ENCODE measurements at regions not wholly inside any gene's neighbourhood (a gene's known extent, or its start where the extent isn't known, plus 50 kb on each side); places are given as distances from the start of the nearest gene placed in this dataset.

DNA sequence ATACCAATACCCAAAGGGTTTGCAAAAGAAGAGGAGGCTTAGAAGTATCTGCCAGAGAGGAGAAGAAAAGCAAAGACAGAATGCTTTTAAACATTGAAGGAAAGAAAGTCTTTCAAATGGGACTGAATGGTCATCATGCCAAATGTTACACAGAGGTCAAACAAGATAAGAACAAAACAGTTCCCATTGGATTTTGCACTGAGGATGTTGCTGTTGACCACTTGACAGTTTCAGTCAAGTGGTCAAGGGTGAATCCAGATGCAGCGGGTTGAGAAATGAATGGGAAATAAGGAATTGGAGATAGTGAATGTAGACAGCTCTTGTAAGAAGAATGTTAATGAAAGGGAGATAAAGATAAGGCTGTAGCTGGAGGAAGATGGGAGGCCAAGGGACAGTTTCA is 64.8 kb upstream of the FGG start:
- Histone ChIP-seq H3K36me3 (replicated peaks in 1 of 2; ENCODE audit: control insufficient read depth in 1 of 2, insufficient read depth in 2 of 2, low read length in 2 of 2) (no peaks in the 10 kb centered on the region), H3K9me3 (ENCODE audit: low read length) (no peaks in the 10 kb centered on the region), H3K27ac (ENCODE audit: extremely low read length, insufficient read depth, low read length) (no peak overlapping the region), H3K9ac (ENCODE audit: insufficient read depth, low read depth, low read length) (no peak overlapping the region), H3K27me3 (ENCODE audit: control insufficient read depth in 1 of 2, insufficient read depth in 2 of 2, low read length in 2 of 2) (no peaks in the 10 kb centered on the region), H3K79me2 (ENCODE audit: insufficient read depth, low read length) (no peaks in the 10 kb centered on the region), H2AFZ (ENCODE audit: low read length) (no peak overlapping the region), H3K4me2 (ENCODE audit: low read depth, low read length) (no peak overlapping the region), H3K4me3 (replicated peaks in 1 of 3; ENCODE audit: insufficient read depth in 1 of 3, low read depth in 2 of 3, low read length in 3 of 3) (no peak overlapping the region), H3K4me1 (ENCODE audit: insufficient read depth, low read length) (no peaks in the 10 kb centered on the region), H4K20me1 (ENCODE audit: insufficient read depth, low read length) (no peaks in the 10 kb centered on the region)
- 9% methylated on average over 1 of the region's 1 CpG for WGBS (ENCODE audit: low lambda C conversion rate)
- CTCF ChIA-PET (ENCODE audit: low intra/inter-chr PET ratio, low total read pairs), result no interaction called here
- in situ Hi-C loops (cut with HindIII; ENCODE audit: extremely low pct_ligation_motif_present, low pct_unique_long_range_greater_than_20kb), result no loop called here
- TF ChIP-seq, protein P1, sequence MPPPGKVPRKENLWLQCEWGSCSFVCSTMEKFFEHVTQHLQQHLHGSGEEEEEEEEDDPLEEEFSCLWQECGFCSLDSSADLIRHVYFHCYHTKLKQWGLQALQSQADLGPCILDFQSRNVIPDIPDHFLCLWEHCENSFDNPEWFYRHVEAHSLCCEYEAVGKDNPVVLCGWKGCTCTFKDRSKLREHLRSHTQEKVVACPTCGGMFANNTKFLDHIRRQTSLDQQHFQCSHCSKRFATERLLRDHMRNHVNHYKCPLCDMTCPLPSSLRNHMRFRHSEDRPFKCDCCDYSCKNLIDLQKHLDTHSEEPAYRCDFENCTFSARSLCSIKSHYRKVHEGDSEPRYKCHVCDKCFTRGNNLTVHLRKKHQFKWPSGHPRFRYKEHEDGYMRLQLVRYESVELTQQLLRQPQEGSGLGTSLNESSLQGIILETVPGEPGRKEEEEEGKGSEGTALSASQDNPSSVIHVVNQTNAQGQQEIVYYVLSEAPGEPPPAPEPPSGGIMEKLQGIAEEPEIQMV (CRISPR knock-in tag; IDR thresholded peaks at IDR 0.05; ENCODE audit: low read depth), result no peak
- TF ChIP-seq NR3C1 (CRISPR knock-in tag; IDR thresholded peaks at IDR 0.05) (no peak), ZSCAN21 (CRISPR knock-in tag; IDR thresholded peaks at IDR 0.05; ENCODE audit: borderline replicate concordance) (no peak), CAMTA2 (CRISPR knock-in tag; IDR thresholded peaks at IDR 0.05; ENCODE audit: borderline replicate concordance) (no peak), NR2F2 (IDR thresholded peaks at IDR 0.05; ENCODE audit: borderline replicate concordance, low read depth) (no peak)
- TF ChIP-seq, protein P2, sequence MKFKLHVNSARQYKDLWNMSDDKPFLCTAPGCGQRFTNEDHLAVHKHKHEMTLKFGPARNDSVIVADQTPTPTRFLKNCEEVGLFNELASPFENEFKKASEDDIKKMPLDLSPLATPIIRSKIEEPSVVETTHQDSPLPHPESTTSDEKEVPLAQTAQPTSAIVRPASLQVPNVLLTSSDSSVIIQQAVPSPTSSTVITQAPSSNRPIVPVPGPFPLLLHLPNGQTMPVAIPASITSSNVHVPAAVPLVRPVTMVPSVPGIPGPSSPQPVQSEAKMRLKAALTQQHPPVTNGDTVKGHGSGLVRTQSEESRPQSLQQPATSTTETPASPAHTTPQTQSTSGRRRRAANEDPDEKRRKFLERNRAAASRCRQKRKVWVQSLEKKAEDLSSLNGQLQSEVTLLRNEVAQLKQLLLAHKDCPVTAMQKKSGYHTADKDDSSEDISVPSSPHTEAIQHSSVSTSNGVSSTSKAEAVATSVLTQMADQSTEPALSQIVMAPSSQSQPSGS (CRISPR knock-in tag; IDR thresholded peaks at IDR 0.05), result no peak
- TF ChIP-seq, protein P3, sequence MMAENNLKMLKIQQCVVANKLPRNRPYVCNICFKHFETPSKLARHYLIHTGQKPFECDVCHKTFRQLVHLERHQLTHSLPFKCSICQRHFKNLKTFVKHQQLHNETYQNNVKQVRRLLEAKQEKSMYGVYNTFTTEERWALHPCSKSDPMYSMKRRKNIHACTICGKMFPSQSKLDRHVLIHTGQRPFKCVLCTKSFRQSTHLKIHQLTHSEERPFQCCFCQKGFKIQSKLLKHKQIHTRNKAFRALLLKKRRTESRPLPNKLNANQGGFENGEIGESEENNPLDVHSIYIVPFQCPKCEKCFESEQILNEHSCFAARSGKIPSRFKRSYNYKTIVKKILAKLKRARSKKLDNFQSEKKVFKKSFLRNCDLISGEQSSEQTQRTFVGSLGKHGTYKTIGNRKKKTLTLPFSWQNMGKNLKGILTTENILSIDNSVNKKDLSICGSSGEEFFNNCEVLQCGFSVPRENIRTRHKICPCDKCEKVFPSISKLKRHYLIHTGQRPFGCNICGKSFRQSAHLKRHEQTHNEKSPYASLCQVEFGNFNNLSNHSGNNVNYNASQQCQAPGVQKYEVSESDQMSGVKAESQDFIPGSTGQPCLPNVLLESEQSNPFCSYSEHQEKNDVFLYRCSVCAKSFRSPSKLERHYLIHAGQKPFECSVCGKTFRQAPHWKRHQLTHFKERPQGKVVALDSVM (CRISPR knock-in tag; IDR thresholded peaks at IDR 0.05), result no peak
- TF ChIP-seq, protein P4, sequence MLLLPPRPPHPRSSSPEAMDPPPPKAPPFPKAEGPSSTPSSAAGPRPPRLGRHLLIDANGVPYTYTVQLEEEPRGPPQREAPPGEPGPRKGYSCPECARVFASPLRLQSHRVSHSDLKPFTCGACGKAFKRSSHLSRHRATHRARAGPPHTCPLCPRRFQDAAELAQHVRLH (CRISPR knock-in tag; IDR thresholded peaks at IDR 0.05; ENCODE audit: borderline replicate concordance, low read depth), result no peak
- TF ChIP-seq, protein P5, sequence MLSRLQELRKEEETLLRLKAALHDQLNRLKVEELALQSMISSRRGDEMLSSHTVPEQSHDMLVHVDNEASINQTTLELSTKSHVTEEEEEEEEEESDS (CRISPR knock-in tag; IDR thresholded peaks at IDR 0.05; ENCODE audit: borderline replicate concordance), result no peak
- DNase-seq (ENCODE audit: low spot score) (no peak), FAIRE-seq (no peak), ATAC-seq (no peak)
- POLR2A ChIA-PET, result no interaction called here
- no TSS peak for BruUV-seq (replicated peaks)
- intact Hi-C loops (cut with micrococcal nuclease; ENCODE audit: unreplicated experiment), result no loop called here

Data from HepG2 (cell line).